Activated CD4-positive, alpha-beta T cell treated with anti-CD3 and anti-CD28 coated beads, Interleukin-2, amount 50 U/mL, for 48 hours (primary cell): ENCODE measurements at regions not wholly inside any gene's neighbourhood (a gene's known extent, or its start where the extent isn't known, plus 50 kb on each side); places are given as distances from the start of the nearest gene placed in this dataset.
A peak's percentile ranks its signal among the peaks of the same experiment; 100 is the strongest.
"Not testable (repeated sequence)": the region's sequence is repeated elsewhere in the genome, so short reads cannot be mapped to it uniquely, and the experiment has no call there.

ENCODE experiments used
- DNase-seq, 2 experiments: peaks; one replicate each; pipeline ENCODE4 v3.0.0-alpha.2; 2020

- DNase-seq: no peak
Measured at GRCh38 chr1:200496937-200497336, 87.1 kb upstream of the ZNF281 start.

GRCh38 chr1:200495901-200496300 is 86.1 kb upstream of the ZNF281 start:
- DNase-seq: no peak

GRCh38 chr1:200493344-200493743 is 83.5 kb upstream of the ZNF281 start:
- DNase-seq: no peak

GRCh38 chr1:200491103-200491502 is 81.3 kb upstream of the ZNF281 start:
- no peak for DNase-seq

GRCh38 chr1:200490183-200490582 is 80.3 kb upstream of the ZNF281 start:
- no peak for DNase-seq

- DNase-seq: peak; percentile 41 to 49
Measured at GRCh38 chr1:200488375-200489165, 78.7 kb upstream of the ZNF281 start.

- DNase-seq: no peak
Measured at GRCh38 chr1:200487650-200488049, 77.8 kb upstream of the ZNF281 start.

GRCh38 chr1:200486634-200487033 is 76.8 kb upstream of the ZNF281 start:
- no peak for DNase-seq

- not testable (repeated sequence) for DNase-seq
Measured at GRCh38 chr1:200484438-200484946, 74.7 kb upstream of the ZNF281 start.

GRCh38 chr1:200483491-200484143 is 73.8 kb upstream of the ZNF281 start:
- peak; percentile 63 to 75 for DNase-seq

GRCh38 chr1:200480964-200481363 is 71.1 kb upstream of the ZNF281 start:
- no peak for DNase-seq

- DNase-seq: no peak
Measured at GRCh38 chr1:200479816-200480215, 70.0 kb upstream of the ZNF281 start.

- DNase-seq: no peak
Measured at GRCh38 chr1:200478945-200479558, 69.2 kb upstream of the ZNF281 start.

- no peak for DNase-seq
Measured at GRCh38 chr1:200478239-200478623, 68.4 kb upstream of the ZNF281 start.

- DNase-seq: no peak
Measured at GRCh38 chr1:200474633-200475032, 64.8 kb upstream of the ZNF281 start.

GRCh38 chr1:200473698-200474371 is 64.0 kb upstream of the ZNF281 start:
- DNase-seq: peak; percentile 34 to 48

- no peak for DNase-seq
Measured at GRCh38 chr1:200471739-200472138, 61.9 kb upstream of the ZNF281 start.

GRCh38 chr1:200468264-200469001 is 58.6 kb upstream of the ZNF281 start:
- DNase-seq: no peak

GRCh38 chr1:200464784-200465400 is 55.1 kb upstream of the ZNF281 start:
- DNase-seq: no peak
